GM21786 (cell line): ENCODE measurements at regions not wholly inside any gene's neighbourhood (a gene's known extent, or its start where the extent isn't known, plus 50 kb on each side); places are given as distances from the start of the nearest gene placed in this dataset.
"Not testable (repeated sequence)": the region's sequence is repeated elsewhere in the genome, so short reads cannot be mapped to it uniquely, and the experiment has no call there.

ENCODE experiments used
- ATAC-seq: cut with Tn5 transposase; IDR thresholded peaks from one replicate; pipeline ENCODE4 v1.9.1; 2021; ENCODE audit not compliant: unreplicated experiment

DNA sequence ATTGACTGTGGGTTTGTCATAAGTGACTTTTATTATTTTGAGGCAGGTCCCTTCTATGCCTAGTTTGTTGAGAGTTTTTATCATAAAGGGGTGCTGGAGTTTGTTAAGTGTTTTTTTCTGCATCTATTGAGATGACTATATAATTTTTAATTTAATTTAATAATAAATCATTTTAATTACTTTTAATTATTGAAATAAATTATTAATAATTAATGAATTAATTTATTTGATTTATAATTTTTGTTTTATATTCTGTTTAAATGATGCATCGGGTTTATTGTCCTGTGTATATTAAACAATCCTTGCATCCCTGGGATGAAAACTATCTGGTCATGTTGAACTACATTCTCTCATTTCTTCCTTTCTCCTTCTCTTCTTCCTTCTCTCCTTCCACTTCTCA, 1352.2 kb upstream of the PRR20A start:
- no peak for ATAC-seq

DNA sequence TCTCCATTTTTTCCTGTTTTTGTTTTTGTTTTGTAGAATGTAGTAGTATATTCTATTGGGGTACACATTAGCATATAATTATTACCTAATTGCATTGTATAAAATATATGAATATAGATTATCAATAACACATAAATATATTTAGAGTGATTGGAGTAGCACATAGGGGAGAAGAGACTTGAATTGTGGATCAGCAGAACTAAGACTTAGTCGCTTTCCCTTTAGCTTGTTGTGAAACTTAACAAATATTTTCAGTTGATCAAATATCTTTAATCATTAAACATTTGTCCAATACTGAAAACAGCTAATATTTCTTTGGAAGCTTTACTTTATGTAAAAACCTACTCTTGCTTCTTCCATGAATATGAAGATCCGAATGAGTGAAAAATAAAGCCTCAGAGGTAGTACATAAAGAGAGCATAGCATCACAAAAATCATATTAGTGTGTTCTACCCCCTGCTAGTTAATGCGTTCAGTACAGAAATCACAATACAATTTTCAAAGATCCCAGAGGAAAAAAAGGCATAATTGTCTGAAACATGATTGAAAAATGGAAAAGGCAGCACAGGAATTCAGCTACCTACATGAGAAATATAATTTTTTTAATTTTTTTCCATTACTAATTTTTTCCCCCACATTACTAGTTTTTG, 1348.0 kb upstream of the PRR20A start:
- ATAC-seq: no peak

DNA sequence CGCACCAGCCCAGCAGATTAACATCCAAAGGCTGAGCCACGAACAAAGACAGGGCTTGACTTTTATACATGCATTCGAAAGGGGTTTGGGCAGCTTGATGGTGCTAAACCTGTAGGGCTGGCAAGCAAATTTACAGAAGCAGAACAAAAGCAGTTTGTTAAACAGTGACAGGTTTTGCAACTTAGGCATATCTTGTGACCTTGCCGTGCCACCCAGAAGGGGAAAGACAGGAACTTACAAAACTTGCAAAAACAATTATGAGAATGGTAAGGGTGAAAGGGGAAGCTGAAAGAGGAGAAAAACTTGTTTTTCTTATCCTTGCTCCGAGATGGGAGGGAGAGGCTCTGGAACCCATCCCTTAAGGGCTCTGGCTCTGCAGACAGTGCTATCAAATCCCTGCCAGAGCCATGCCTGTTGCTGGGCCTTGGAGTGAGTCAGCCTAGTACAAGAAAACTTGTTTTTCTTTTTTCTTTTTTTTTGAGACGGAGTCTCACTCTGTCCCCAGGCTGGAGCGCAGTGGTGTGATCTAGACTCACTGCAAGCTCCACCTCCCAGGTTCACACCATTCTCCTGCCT, 1325.2 kb upstream of the PRR20A start:
- no peak for ATAC-seq

- ATAC-seq: no peak
These were observed 1323.6 kb upstream of the PRR20A start for GRCh38 chr13:55816976-55817601.

DNA sequence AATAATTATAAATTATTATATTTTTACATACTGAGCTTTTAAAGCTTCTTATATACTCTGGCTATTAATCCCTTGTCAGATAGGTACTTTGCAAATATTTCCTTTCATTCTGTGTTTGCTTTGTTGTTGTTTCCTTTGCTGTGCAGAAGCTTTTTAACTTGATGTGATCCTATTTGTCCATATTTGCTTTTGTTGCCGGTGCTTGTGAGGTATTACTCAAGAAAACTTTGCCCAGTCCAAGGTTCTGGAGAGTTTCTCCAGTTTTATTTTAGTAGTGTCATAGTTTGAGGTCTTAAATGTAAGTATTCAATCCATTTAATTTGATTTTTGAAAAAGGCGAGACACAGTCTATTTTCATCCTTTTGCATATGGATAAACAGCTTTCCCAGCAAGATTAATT, 1319.9 kb upstream of the PRR20A start:
- ATAC-seq: no peak

GRCh38 chr13:55869648-55870047, 1271.1 kb upstream of the PRR20A start:
- no peak for ATAC-seq

DNA sequence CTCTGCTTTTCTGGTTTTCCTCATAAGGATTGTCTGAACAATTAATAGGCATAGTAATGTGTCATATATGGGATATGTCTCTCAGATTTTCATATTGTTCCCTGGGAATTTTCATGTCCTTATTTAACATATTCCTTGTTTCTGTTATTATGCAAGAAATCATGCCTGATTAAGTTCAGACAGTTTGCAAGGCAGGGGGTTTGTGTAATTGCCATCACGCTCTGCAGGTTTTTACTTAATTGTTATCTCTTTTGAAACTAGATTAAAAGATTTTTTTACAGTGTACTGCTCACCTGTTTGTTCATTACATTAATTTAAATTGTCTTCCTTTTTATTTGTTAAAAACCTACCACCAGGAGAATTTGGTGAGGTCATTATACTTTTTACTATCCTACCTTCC, 1253.2 kb upstream of the PRR20A start:
- ATAC-seq: no peak

DNA sequence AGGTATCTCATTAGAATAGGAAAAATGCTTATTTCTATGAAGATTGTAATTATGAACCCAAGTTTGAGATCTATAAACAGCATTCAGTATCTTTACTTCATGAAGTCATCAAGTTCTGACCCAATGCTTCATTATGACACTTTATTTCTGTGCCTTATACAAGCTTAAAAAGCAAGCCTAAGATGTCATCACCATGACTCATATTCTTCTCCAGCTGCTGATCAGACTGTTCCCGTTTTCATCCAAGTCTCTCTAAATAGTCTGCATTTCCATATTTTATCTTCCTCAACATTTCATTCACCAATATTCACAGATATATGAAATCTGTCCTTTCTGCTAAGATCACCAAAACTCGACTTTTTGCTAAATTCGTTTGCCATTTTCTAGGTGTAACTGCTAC, 1247.2 kb upstream of the PRR20A start:
- ATAC-seq: no peak

DNA sequence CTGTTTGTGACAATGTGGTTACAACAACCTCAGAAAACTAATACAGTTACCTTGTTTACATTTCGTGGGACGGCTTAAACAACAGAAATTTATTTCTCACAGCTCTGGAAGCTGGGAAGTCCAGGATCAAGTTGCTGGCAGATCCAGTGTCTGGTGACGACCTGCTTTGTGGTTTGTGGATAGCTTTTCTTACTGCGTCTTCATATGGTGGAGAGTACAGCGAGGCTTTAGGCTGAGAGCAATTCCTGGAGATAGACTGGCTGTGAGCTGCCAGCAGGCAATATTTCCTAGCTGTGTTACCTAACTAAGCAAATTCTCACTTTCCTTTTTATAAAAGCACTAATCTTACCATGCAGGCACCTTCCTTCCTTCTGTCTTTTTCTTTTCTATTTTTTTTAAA, 1203.5 kb upstream of the PRR20A start:
- ATAC-seq: no peak

DNA sequence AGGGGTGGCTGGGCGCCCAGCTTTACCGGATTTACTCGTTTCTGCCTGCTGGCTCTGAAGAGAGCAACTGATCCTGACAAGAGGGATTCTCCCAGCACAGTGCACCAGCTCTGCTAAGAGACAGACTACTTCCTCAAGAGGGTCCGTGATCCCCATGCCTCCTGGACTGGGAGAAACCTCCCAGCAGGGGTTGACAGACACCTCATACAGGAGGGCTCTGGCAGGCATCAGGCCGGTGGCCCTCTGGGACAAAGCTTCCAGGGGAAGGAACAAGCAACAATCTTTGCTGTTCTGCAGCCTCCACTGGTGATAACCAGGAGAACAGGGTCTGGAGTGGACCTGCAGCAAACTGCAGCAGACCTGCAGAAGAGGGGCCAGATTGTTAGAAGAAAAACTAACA, 1192.5 kb upstream of the PRR20A start:
- ATAC-seq: no peak

GRCh38 chr13:55963934-55964333, 1176.8 kb upstream of the PRR20A start:
- no peak for ATAC-seq

DNA sequence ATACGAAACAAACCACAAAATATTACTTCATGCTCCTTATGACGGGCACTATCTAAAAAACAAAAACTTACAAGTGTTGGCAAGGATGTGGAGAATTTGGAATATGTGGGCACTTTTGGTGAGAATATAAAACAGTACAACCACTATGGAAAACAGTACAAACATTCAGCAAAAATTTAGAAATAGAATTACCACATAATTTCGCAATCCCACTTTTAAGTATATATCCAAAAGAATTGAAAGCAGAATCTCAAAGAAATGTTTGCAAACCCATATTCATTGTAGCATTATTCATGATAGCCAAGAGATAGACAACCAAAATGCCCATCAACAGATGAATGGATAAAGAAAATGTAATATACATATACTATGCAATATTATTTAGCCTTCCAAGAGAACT, 1173.7 kb upstream of the PRR20A start:
- no peak for ATAC-seq

- ATAC-seq: no peak
These were observed 1163.3 kb upstream of the PRR20A start for GRCh38 chr13:55977436-55977835.

DNA sequence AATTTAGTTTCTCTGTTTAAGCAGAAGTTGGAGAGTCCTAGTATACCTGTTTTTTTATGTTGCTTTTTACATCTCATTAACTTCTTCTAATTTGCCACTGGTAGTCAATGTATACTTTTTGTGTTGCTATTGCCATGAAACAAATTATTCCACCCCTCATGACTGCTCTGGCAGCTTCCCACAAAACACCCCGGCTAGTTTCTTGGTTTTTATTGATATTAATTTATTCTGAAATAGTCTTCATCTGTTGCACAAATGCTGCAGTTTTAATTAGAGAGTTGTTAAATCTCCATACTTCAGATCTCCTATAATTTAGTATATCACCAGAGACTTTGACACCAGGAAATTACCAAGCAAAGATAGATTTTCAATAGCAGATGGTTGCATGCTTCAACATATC, 1159.3 kb upstream of the PRR20A start:
- no peak for ATAC-seq

GRCh38 chr13:55984026-55984425, 1156.7 kb upstream of the PRR20A start:
- ATAC-seq: not testable (repeated sequence)

DNA sequence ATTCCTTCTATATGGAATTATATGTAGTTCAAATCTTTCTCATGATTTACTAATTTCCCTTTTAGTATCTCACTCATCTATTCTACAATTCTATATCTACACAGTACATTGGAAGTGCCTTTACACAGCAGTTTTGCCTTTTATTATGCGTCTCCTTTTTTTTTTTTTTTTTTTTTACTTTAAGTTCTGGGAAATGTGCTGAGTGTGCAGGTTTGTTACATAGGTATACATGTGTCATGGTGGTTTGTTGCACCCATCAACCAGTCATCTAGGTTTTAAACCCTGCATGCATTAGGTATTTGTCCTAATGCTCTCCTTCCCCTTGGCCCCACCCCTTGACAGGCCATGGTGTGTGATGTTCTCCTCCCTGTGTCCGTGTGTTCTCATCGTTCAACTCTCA, 1150.1 kb upstream of the PRR20A start:
- ATAC-seq: no peak

DNA sequence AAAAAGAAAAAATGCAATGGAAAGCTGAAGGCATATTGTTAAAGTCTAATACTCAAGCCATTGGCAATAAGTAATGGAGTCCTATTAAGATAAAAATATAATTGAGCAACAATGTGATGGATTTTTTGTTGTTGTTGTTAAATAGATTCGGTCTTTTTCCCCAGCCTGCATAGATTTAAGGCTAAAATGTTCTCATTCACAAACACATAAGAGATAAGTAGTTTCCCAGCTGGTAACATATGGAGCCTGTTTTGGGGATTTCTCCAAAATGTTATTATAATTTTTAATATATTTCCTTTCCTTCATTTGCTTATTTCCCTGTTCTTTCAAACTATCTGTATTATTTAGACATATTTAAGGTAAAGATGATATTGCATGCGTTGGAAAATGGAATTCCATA, 1149.1 kb upstream of the PRR20A start:
- ATAC-seq: no peak

DNA sequence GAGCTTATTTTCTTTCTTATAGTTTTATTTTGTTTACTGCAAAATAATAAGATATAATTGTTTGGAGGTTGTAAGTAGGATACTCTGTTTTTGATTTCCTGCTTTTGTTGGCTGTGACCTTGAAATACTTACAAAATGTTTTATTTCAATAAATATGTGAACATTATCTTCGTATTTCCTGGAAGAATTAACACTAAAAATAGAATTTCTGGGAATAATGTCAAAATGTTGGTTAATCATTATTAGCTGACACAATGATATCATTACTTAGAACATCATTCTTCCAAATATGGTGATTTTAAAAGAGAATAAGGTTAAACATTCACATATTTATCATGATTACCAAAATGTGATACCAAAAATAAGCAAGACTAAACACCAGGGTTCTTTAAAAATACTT, 1148.6 kb upstream of the PRR20A start:
- ATAC-seq: no peak

GRCh38 chr13:55999709-56000108, 1141.0 kb upstream of the PRR20A start:
- ATAC-seq: no peak

GRCh38 chr13:56009418-56009817, 1131.3 kb upstream of the PRR20A start:
- no peak for ATAC-seq

DNA sequence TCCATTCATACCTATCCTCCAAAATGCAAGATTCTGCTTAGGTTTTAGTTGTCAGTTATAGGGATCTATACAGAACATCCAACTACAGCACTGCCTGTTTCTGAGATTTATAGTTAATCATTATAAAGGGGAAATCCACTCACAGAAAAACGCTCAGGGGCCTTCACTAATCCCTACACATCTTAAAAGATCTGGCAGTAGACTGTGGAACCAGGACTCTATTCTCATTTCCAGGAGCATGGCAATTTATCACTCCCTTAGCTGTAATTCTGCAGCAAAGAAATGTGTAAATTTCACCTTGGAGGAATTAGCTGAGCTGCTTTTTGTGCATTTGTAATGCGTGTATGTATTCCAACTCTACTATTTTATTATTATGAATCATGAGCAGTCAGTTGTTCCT, 1128.1 kb upstream of the PRR20A start:
- ATAC-seq: no peak

GRCh38 chr13:56015919-56016318, 1124.8 kb upstream of the PRR20A start:
- ATAC-seq: no peak

DNA sequence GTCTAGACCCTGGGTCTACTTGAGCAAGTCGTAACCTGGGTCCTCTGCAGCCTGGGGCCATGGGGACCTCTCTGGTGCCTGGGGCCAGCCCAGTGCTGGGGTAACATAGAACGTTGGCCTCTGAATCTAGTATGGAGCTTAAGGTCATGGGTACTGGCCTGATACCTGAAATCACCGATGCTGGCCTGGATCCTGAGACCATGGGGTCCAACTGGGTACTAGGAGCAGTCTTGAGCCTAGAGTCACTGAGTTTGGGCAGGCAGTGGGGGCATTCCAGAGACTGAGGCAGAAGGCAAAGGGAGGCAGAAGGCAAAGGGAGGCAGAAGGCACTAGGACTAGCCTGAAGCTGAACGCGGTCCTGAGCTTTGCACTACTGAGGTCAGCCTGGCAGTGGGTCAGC, 1121.1 kb upstream of the PRR20A start:
- ATAC-seq: no peak
